NCI-H524 (cell line): ENCODE measurements at regions not wholly inside any gene's neighbourhood (a gene's known extent, or its start where the extent isn't known, plus 50 kb on each side); places are given as distances from the start of the nearest gene placed in this dataset.

Experiments
- DNase-seq, 2 experiments: peaks; one replicate each; lab custom pipeline; 2025; lab: John Stamatoyannopoulos, UW

DNA sequence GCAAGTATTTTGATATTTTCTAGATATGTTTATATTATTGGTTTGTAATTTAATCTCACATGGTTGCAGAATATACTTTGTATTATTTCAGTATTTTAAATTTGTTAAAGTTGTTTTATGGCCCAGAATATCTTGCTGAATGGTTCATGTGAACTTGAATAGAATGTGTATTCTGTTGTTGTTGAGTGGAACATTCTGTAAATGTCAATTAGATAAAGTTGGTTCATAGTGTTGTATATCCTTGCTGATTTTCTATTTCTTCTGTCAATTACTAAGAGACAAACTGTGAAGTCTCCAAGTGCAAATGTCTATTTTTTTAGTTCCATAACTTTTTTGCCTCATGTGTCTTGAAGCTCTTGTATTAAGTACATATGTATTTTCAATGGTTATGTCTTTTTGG is 411.7 kb downstream of the NPIPA7 start:
- no peak for DNase-seq

GRCh38 chr16:16791051-16791450 is 412.1 kb downstream of the NPIPA7 start:
- no peak for DNase-seq

DNA sequence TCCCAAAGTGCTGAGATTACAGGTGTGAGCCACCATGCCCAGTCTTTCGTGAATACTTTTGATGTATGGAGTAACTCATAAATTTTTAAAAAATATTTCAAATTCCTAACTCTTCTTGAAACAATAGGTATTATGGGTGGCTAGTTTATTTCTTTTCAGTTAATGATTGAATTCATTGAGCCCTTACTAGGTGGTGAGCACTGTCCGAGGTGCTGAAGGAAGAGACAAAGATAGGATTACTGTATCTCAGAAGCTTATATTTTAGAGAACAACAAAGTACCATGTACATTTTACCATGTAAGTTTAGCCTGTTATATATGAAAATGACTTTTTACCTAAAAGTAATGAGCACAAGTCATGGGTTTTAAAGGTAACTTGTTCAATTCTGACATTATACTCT is 418.3 kb downstream of the NPIPA7 start:
- no peak for DNase-seq

DNA sequence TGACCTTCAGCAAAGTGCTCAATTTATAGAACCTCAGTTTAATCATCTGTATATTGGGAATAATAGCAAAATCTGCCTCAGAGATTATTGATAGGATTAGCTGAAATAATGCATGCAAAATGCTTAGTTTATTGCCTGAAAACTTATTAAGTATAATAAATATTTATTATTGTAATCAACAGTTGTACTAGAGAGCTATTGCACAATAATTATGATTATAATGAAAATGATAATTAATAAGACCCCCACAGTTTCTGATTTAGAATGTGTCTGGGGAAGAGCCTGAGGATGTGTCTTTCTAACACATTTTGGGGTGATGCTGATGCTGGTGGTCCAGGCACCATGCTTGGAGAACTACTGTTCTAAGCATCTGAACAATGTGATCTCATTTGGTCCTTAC is 419.6 kb downstream of the NPIPA7 start:
- no peak for DNase-seq

GRCh38 chr16:16805809-16806208 is 426.9 kb downstream of the NPIPA7 start:
- no peak for DNase-seq

- DNase-seq: no peak
Observed at GRCh38 chr16:16815641-16816040, 436.7 kb downstream of the NPIPA7 start.

GRCh38 chr16:16817196-16817595 is 438.3 kb downstream of the NPIPA7 start:
- DNase-seq: no peak

DNA sequence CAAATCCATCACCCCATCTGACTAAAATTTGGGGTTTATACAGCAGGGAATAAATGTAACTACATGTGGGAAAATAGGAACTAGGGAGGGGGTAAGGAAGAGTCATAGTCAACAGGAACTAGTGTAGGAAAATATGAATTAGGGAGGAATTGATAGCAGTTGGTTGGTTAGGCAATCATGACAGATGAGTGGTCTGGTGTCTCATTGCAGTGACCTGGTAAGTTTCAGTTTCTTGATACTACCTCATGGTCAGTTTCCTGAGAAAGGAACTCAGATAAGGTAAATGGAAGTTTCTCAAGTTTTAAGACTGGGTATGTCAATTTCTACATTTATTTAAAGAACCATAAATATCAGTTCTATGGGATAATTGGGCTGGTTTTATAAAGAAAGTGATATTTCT is 442.3 kb downstream of the NPIPA7 start:
- DNase-seq: no peak

DNA sequence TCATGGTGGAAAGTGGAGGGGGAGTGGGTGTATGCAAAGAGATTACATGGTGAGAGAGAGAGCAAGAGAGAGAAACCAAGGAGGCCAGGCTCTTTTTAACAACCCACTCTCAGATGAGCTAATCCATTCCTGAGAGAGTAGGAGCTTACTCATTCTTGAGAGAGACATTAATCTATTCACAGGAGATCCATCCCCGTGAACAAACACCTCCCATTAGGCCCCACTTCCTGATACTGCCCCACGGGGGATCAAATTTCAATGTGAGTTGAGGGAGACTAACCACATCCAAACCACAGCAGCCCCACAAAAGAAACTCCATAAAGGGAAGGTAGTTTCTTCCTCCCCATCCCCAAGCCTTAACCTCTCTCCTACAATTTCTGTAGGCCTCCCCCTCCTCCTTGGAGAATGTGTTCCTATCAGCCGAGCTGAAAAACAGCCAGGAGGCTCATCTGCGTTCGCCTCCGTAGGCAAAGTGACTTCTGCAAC is 450.0 kb downstream of the NPIPA7 start:
- DNase-seq: no peak

GRCh38 chr16:16830401-16830800 is 451.5 kb downstream of the NPIPA7 start:
- no peak for DNase-seq

DNA sequence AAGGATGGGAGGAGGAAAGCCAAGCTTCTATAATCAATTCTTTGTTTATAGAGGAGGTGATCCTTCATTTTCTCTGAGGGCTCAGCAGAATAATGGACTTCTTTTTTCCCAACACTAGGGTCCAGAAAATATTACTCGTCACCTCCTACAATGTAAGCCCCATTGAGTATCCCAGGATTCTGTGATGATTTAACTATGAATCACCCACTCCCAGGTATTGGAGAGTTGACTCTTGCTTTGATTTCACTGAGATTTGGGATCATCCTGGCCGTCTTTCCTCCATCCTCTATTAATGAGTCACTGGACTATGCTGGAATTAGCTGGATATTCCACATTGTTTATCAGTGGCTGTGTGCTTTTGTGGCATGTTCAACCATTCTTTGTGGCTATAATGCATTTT is 452.0 kb downstream of the NPIPA7 start:
- DNase-seq: no peak

DNA sequence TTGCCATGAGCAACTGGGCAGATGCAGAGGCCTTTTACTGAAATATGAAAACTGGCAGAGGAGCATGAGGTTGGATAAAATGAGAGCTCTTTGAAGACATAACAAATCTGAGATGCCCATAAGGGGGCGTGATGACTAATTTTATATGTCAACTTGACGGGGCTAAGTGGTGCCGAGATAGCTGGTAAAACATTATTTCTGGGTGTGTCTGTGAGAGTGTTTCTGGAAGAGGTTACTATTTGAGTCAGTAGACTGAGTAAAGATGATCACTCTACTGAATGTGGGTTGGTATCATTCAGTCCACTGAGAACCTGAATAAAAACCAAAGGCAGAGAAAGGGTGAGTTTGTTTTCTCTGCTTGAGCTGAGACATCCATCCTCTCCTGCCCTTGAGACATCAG is 454.2 kb downstream of the NPIPA7 start:
- no peak for DNase-seq

DNA sequence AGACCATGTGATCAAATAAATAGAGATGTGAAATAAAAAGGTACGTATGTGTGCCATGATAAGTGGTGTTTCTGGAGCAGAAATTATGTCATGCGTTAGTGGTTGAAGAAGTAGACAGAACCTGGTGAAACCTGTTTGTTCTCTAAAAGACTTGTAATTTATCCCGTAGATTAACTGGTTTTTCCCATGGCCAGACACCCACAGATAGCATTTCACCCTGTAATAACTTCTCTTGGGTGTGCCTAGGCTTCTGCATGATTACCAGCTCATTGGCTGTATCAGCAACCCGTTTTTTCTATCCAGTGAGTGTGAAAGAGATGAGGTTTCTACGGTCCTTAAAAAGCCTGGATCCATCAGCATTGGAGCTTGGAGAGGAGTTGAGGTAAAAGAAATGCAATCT is 471.3 kb downstream of the NPIPA7 start:
- DNase-seq: no peak

DNA sequence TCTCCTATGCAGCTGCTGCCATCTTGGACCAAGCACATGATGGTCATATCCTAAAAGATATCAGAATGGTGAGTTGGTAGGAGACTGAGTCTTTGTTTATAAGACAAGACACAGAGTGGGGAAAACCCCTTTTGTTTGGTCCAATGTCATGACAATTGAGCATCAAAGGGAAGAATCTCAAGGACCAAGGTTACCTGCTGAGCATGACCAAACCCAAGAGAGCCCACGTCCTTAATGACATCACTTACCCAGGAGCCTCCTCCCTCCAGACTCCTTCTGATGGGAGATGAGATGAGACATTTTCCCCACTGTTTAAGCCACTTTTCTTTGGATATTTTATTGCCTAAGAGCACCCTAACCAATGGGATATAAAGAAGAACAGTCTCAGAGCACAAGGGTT is 478.1 kb downstream of the NPIPA7 start:
- DNase-seq: no peak

GRCh38 chr16:16857603-16858283 is 478.8 kb downstream of the NPIPA7 start:
- peak; percentile 78 to 92 for DNase-seq

GRCh38 chr16:16861546-16861945 is 482.6 kb downstream of the NPIPA7 start:
- DNase-seq: peak; percentile 16 to 79

DNA sequence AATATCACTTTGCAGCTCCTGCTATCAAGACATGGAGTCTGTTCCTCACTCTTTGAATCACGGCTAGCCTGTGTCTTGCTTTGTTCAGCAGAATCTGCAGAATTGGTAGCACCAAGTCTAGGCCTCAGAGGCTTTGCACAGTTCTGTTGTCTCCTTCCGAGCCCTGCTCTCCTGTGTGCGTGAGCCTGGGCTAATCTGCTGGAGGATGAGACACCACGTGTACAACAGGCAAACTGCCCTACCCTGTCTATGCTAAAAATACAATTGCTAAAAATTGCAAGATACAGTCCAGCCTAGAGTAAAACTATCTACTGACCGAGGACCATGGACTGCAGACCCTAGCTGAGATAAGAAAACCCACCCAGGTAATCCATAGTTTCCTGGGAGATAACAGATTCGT is 484.7 kb downstream of the NPIPA7 start:
- DNase-seq: no peak

DNA sequence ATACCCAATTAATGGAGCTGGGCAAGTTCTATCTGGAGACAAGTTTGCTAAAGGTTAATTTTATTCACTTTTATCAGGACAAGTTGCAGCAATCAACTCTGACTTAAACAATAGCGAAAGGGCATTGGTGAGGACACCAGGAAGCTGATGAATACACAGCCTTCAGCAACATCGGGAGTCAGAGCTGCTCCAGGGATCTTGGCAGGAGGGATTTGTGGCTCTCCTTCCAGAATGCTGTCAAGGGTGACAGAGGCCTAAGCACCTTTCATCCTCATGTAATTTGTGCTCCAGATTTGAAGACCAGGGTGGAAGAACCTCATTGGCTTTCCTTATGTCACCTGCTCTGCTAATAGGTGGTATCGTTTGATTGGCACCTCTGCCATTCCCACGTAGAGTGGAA is 485.6 kb downstream of the NPIPA7 start:
- DNase-seq: no peak

- no peak for DNase-seq
Observed at GRCh38 chr16:16865374-16865773, 486.4 kb downstream of the NPIPA7 start.

DNA sequence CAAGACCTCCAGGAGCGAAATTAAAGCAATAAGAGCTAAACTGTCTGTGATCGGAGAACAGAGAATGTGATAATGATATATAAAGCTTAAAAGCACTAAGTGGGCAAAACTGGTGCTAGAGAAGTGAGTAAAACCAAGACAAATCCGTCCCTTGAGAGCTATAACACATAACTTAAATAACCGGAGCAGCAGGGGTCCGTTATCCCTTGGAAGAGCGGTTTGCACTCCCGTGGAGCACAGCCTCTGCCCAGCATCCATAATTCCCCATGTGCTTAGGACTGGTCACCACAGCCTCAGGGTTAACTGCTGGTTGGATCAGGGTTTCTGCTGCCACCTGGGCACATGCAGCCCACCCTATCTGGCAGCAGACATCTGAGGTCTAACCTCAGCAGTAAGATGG is 489.0 kb downstream of the NPIPA7 start:
- DNase-seq: peak; percentile 84 to 85

DNA sequence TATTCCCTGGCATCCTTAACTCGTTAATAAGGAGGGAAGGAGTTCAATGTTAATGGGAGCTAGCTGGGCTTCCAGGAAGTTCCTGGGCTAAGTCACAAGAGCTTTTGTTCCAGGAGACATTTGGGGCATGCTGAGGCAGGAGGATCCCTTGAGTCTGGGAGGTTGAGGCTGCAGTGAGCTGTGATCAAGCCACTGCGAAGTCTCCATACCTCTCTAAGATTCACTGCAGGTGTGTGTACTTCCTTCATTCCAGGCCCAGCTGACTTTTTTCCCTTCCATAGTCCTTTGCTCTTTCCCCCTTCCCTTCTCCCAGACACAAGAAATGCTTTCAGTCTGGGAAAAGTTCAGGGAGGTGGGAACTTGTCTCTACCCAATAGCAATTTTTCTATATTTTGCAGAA is 489.8 kb downstream of the NPIPA7 start:
- DNase-seq: no peak

DNA sequence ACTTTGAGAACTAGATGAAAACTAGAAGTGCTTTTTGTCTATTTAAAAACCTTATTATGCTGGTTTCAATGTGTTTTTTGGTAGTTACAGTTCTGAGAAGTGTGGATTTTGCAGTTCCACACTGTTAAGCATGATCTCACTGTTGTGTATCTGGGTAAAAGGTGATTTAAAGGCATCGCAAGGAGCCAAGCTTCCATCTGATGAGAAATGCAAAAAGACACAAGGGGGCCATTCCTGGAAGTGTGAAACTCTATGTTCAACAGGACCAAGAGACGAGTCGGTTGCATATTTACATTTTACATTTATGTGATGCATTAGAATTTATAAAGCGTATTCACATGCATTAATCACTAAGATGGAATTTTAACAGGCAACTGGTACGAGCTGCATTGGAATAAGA is 490.8 kb downstream of the NPIPA7 start:
- no peak for DNase-seq

GRCh38 chr16:16871196-16871595 is 492.3 kb downstream of the NPIPA7 start:
- DNase-seq: peak in 1 of 2 experiments; percentile 13

GRCh38 chr16:16877061-16877460 is 498.1 kb downstream of the NPIPA7 start:
- DNase-seq: no peak
